ENCODE measurements at regions not wholly inside any gene's neighbourhood (a gene's known extent, or its start where the extent isn't known, plus 50 kb on each side); places are given as distances from the start of the nearest gene placed in this dataset.

DNA sequence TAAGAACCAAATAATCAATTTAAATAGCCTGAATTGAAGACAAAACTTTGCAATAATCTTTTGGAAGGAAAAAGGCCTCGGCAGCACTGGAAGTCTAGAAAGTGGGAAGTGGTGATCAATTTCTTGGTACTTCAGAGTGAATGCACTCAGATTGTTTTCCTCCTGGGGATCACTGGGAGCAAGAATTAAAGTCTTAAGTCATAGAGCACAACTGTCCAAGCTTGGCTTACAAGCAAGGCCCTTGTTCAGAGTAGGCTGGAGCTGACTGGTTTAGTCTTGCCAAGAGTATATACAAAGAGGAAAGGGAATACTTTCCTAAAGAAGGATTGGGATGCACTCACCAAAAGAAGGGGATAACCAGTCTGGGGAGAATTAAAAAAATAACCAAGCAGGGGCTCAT lies 637.1 kb downstream of the CCSER2 start:
- Mint-ChIP-seq H3K9me3 (no peaks in the 10 kb centered on the region), H3K27ac (no peak overlapping the region), H3K4me1 (no peaks in the 10 kb centered on the region), H3K27me3 (ENCODE audit: low read depth) (no peaks in the 10 kb centered on the region; the same call in 1 of the 2 replicates), H3K4me3 (no peak overlapping the region), H3K36me3 (ENCODE audit: insufficient read depth in 1 of 3, low read depth in 3 of 3) (no peaks in the 10 kb centered on the region)
- Histone ChIP-seq H3K14ac (ENCODE audit: insufficient read depth, low read length) (no peak overlapping the region), H4K20me1 (ENCODE audit: control insufficient read depth, insufficient read depth, insufficient read length) (no peaks in the 10 kb centered on the region), H3K79me1 (ENCODE audit: insufficient read depth, low read depth, low read length, poor library complexity, severe bottlenecking) (no peaks in the 10 kb centered on the region), H2BK12ac (ENCODE audit: insufficient read length, low read depth, low read length) (no peak overlapping the region), H3K23ac (ENCODE audit: insufficient read length, low read depth, low read length) (no peak overlapping the region), H3K9me3 (ENCODE audit: control insufficient read depth, low read depth, low read length) (no peaks in the 10 kb centered on the region), H3K56ac (ENCODE audit: insufficient read length, low read depth, low read length) (no peak overlapping the region), H3K9ac (ENCODE audit: extremely low read depth, insufficient read length, low read length) (no peak overlapping the region), H3T11ph (ENCODE audit: low read length) (no peak overlapping the region), H2AFZ (ENCODE audit: low read length) (no peak overlapping the region), H2BK120ac (ENCODE audit: low read depth, low read length, poor library complexity, severe bottlenecking) (no peak overlapping the region), H4K8ac (replicated peaks; ENCODE audit: insufficient read length, low read depth, low read length) (no peak overlapping the region), H3K4ac (ENCODE audit: low read depth, low read length) (no peak overlapping the region), H3K27ac (ENCODE audit: insufficient read length, low read depth, low read length) (no peak overlapping the region), H2BK20ac (ENCODE audit: low read depth, low read length, poor library complexity, severe bottlenecking) (no peak overlapping the region), H3K79me2 (ENCODE audit: insufficient read depth, low read length) (no peaks in the 10 kb centered on the region), H2BK5ac (ENCODE audit: insufficient read length, low read length) (no peak overlapping the region), H4K5ac (ENCODE audit: insufficient read length, low read depth, low read length) (no peak overlapping the region), H2AK5ac (ENCODE audit: insufficient read length, low read length) (no peak overlapping the region), H2BK15ac (ENCODE audit: low read depth, low read length) (no peak overlapping the region), H3K27me3 (ENCODE audit: insufficient read depth, low read length) (no peaks in the 10 kb centered on the region), H3K23me2 (ENCODE audit: insufficient read length, low read depth, low read length, poor library complexity, severe bottlenecking) (no peaks in the 10 kb centered on the region), H3K18ac (ENCODE audit: insufficient read length, low read depth, low read length) (no peak overlapping the region), H3K4me2 (ENCODE audit: insufficient read depth, insufficient read length, low read length) (no peak overlapping the region), H4K91ac (ENCODE audit: insufficient read length, low read depth, low read length) (no peak overlapping the region), H3K4me1 (ENCODE audit: insufficient read depth, low read length) (no peaks in the 10 kb centered on the region)
- WGBS (ENCODE audit: extremely low coverage, insufficient read length, low lambda C conversion rate), result no CpG with 5 or more reads among the region's 1 CpG
- DNase-seq, result no peak
- TF ChIP-seq, protein P1, sequence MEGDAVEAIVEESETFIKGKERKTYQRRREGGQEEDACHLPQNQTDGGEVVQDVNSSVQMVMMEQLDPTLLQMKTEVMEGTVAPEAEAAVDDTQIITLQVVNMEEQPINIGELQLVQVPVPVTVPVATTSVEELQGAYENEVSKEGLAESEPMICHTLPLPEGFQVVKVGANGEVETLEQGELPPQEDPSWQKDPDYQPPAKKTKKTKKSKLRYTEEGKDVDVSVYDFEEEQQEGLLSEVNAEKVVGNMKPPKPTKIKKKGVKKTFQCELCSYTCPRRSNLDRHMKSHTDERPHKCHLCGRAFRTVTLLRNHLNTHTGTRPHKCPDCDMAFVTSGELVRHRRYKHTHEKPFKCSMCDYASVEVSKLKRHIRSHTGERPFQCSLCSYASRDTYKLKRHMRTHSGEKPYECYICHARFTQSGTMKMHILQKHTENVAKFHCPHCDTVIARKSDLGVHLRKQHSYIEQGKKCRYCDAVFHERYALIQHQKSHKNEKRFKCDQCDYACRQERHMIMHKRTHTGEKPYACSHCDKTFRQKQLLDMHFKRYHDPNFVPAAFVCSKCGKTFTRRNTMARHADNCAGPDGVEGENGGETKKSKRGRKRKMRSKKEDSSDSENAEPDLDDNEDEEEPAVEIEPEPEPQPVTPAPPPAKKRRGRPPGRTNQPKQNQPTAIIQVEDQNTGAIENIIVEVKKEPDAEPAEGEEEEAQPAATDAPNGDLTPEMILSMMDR (conservative IDR thresholded peaks at IDR 0.05), result no peak

Data from H9 (cell line).